IMR-90 (cell line): ENCODE measurements at regions not wholly inside any gene's neighbourhood (a gene's known extent, or its start where the extent isn't known, plus 50 kb on each side); places are given as distances from the start of the nearest gene placed in this dataset.

Source experiments
- ATAC-seq: fragments of 200-7000 bp; cut with Tn5 transposase; 2 replicates; pipeline ENCODE4 v1.9.1; 2020; ENCODE audit warnings: low read depth, mild to moderate bottlenecking, moderate library complexity
- BruUV-seq: library from RNA; stranded (reverse); fragments of 400-500 nt; replicated peaks from 2 replicates; lab custom pipeline; 2021; lab: Mats Ljungman, UMichigan
- CTCF ChIA-PET: fragments of 300-600 bp; formaldehyde crosslinking; extraction: SDS; loops from one replicate; lab custom pipeline; 2021; ENCODE audit warnings: antibody characterized with exemption; lab: Yijun Ruan, JAX
- POLR2A ChIA-PET: fragments of 300-600 bp; sonication (Branson Sonifier 250); formaldehyde crosslinking; loops from one replicate; lab custom pipeline; 2022; ENCODE audit warnings: antibody characterized with exemption; ENCODE audit not compliant: unreplicated experiment; lab: Charles Lee
- DNase-seq: peaks from one replicate; pipeline ENCODE4 v3.0.0; 2013
- H2AFZ ChIP-seq: replicated peaks from 2 replicates; pipeline ENCODE3; 2013; ENCODE audit warnings: low read length, mild to moderate bottlenecking; ENCODE audit not compliant: poor library complexity
- H2AK5ac ChIP-seq: 2 replicates; pipeline ENCODE4 v1.6.1; 2013; ENCODE audit warnings: low read depth, low read length, inconsistent platforms
- H2AK9ac ChIP-seq: replicated peaks from 2 replicates; pipeline ENCODE3; 2013; ENCODE audit warnings: mild to moderate bottlenecking, low read depth, low read length, moderate library complexity; ENCODE audit not compliant: poor library complexity
- H2BK120ac ChIP-seq: 2 replicates; pipeline ENCODE4 v1.6.1; 2013; ENCODE audit warnings: low read depth, low read length, inconsistent platforms
- H2BK15ac ChIP-seq: 3 replicates; pipeline ENCODE4 v1.6.1; 2013; ENCODE audit warnings: low read depth, low read length, inconsistent platforms
- H2BK20ac ChIP-seq: 2 replicates; pipeline ENCODE4 v1.6.1; 2013; ENCODE audit warnings: low read depth, mild to moderate bottlenecking, inconsistent platforms, low read length, moderate library complexity
- H2BK5ac ChIP-seq: 2 replicates; pipeline ENCODE4 v1.6.1; 2013; ENCODE audit warnings: mild to moderate bottlenecking, low read depth, low read length, inconsistent platforms; ENCODE audit not compliant: poor library complexity, severe bottlenecking
- H3K14ac ChIP-seq: replicated peaks from 2 replicates; pipeline ENCODE4 v1.6.1; 2013; ENCODE audit warnings: low read depth, low read length, inconsistent platforms
- H3K18ac ChIP-seq: 2 replicates; pipeline ENCODE4 v1.6.1; 2013; ENCODE audit warnings: low read depth, low read length, control low read depth
- H3K23ac ChIP-seq: 2 replicates; pipeline ENCODE4 v1.6.1; 2013; ENCODE audit warnings: low read depth, low read length, inconsistent platforms
- H3K27ac ChIP-seq: 2 replicates; pipeline ENCODE4 v1.5.1; 2013; ENCODE audit warnings: mild to moderate bottlenecking, control low read depth, low read length; ENCODE audit not compliant: insufficient read depth
- H3K27me3 ChIP-seq: 2 replicates; pipeline ENCODE4 v1.6.1; 2013; ENCODE audit warnings: low read length; ENCODE audit not compliant: control insufficient read depth, insufficient read depth
- H3K36me3 ChIP-seq: 2 replicates; pipeline ENCODE4 v1.6.1; 2013; ENCODE audit warnings: low read length, mixed read lengths; ENCODE audit not compliant: control insufficient read depth, insufficient read depth
- H3K4ac ChIP-seq: 2 replicates; pipeline ENCODE4 v1.6.1; 2013; ENCODE audit warnings: low read depth, low read length, inconsistent platforms
- H3K4me1 ChIP-seq: 2 replicates; pipeline ENCODE4 v1.6.1; 2013; ENCODE audit warnings: low read length, mixed read lengths; ENCODE audit not compliant: control insufficient read depth, insufficient read depth
- H3K4me2 ChIP-seq: 2 replicates; pipeline ENCODE4 v1.6.1; 2013; ENCODE audit warnings: low read depth, mild to moderate bottlenecking, control low read depth, low read length, moderate library complexity
- H3K4me3 ChIP-seq: 2 replicates; pipeline ENCODE4 v1.5.1; 2013; ENCODE audit warnings: low read depth, mild to moderate bottlenecking, control low read depth, low read length, moderate library complexity; ENCODE audit not compliant: insufficient read depth
- H3K56ac ChIP-seq: 2 replicates; pipeline ENCODE4 v1.6.1; 2013; ENCODE audit warnings: low read length, inconsistent platforms; ENCODE audit not compliant: insufficient read depth; ENCODE audit errors: extremely low read depth
- H3K79me1 ChIP-seq, 2 experiments: 2 replicates each; pipeline ENCODE4 v1.6.1; 2013; ENCODE audit warnings: low read length in 2 of 2, inconsistent platforms in 1 of 2, low read depth in 1 of 2
- H3K9ac ChIP-seq: 2 replicates; pipeline ENCODE4 v1.6.1; 2013; ENCODE audit warnings: low read depth, low read length, control low read depth
- H3K9me1 ChIP-seq: 2 replicates; pipeline ENCODE4 v1.6.1; 2013; ENCODE audit warnings: low read length, inconsistent platforms; ENCODE audit not compliant: insufficient read depth
- H3K9me3 ChIP-seq: 2 replicates; pipeline ENCODE4 v1.6.1; 2013; ENCODE audit warnings: low read length; ENCODE audit not compliant: control insufficient read depth, insufficient read depth
- H4K20me1 ChIP-seq: 2 replicates; pipeline ENCODE4 v1.6.1; 2013; ENCODE audit warnings: low read length, inconsistent platforms; ENCODE audit not compliant: insufficient read depth
- H4K5ac ChIP-seq: 2 replicates; pipeline ENCODE4 v1.6.1; 2013; ENCODE audit warnings: mild to moderate bottlenecking, low read depth, low read length, control low read depth
- H4K8ac ChIP-seq, 2 experiments: 2 replicates each; pipeline ENCODE4 v1.6.1; 2013; ENCODE audit warnings: low read depth in 2 of 2, low read length in 2 of 2, control low read depth in 1 of 2, inconsistent platforms in 1 of 2
- H4K91ac ChIP-seq: 2 replicates; pipeline ENCODE4 v1.6.1; 2013; ENCODE audit warnings: low read depth, low read length, inconsistent platforms; ENCODE audit not compliant: insufficient read depth
- BHLHE40 ChIP-seq: fragments of 150-350 bp; IDR thresholded peaks from 2 replicates; pipeline ENCODE4 v1.6.1; 2016; ENCODE audit warnings: mild to moderate bottlenecking, low read depth, low read length
- CEBPB ChIP-seq: IDR thresholded peaks from 2 replicates; pipeline ENCODE4 v1.6.1; 2012; ENCODE audit warnings: low read depth, low read length, improper control_type of control experiment
- CHD1 ChIP-seq: IDR thresholded peaks from 2 replicates; pipeline ENCODE4 v1.6.1; 2012; ENCODE audit warnings: low read depth, low read length, improper control_type of control experiment
- FOS ChIP-seq: fragments of 150-350 bp; IDR thresholded peaks from 2 replicates; pipeline ENCODE4 v1.6.1; 2016; ENCODE audit warnings: low read depth, low read length
- MAFK ChIP-seq: IDR thresholded peaks from 2 replicates; pipeline ENCODE4 v1.6.1; 2012; ENCODE audit warnings: low read depth, low read length, improper control_type of control experiment
- MAZ ChIP-seq: IDR thresholded peaks from 2 replicates; pipeline ENCODE4 v1.6.1; 2012; ENCODE audit warnings: low read depth, mild to moderate bottlenecking, low read length, improper control_type of control experiment, moderate library complexity, borderline replicate concordance
- MXI1 ChIP-seq: IDR thresholded peaks from 2 replicates; pipeline ENCODE4 v1.6.1; 2012; ENCODE audit warnings: low read depth, mild to moderate bottlenecking, low read length, moderate library complexity, borderline replicate concordance
- NFE2L2 ChIP-seq: fragments of 150-350 bp; IDR thresholded peaks from 2 replicates; pipeline ENCODE4 v1.6.1; 2016; ENCODE audit warnings: low read depth, mild to moderate bottlenecking, low read length
- POLR2A ChIP-seq: IDR thresholded peaks from 2 replicates; pipeline ENCODE4 v1.6.1; 2012; ENCODE audit warnings: mild to moderate bottlenecking, low read depth, low read length
- RAD21 ChIP-seq: IDR thresholded peaks from 2 replicates; pipeline ENCODE4 v1.6.1; 2012; ENCODE audit warnings: low read length, improper control_type of control experiment
- RCOR1 ChIP-seq: IDR thresholded peaks from 2 replicates; pipeline ENCODE4 v1.6.1; 2012; ENCODE audit warnings: mild to moderate bottlenecking, low read length, improper control_type of control experiment; ENCODE audit not compliant: insufficient replicate concordance
- RFX5 ChIP-seq: IDR thresholded peaks from 2 replicates; pipeline ENCODE4 v1.8.0; 2012; ENCODE audit warnings: low read depth, mild to moderate bottlenecking, low read length, moderate library complexity
- SMC3 ChIP-seq: fragments of 150-350 bp; IDR thresholded peaks from 2 replicates; pipeline ENCODE4 v1.6.1; 2016; ENCODE audit warnings: low read depth, mild to moderate bottlenecking, antibody characterized with exemption, low read length, moderate library complexity
- WGBS, 2 experiments: methylation state at CpG; one replicate each; pipeline versions ENCODE4 v1.1.5 to v1.1.7; 2013; ENCODE audit warnings: missing lambda C conversion rate in 2 of 2; ENCODE audit not compliant: insufficient read length in 1 of 2; ENCODE audit errors: extremely low coverage in 2 of 2; 5-methylcytosine and 5-hydroxymethylcytosine counted together
- dilution Hi-C: fragments of 300-500 bp; cut with HindIII; formaldehyde crosslinking; loops from one replicate; pipeline ENCODE4 v1.14.3; 2018; ENCODE audit warnings: low sequenced_read_pairs; ENCODE audit not compliant: unreplicated experiment
- in situ Hi-C: fragments of 300-500 bp; cut with MboI; formaldehyde crosslinking; loops from 3 replicates; pipeline ENCODE4 v1.14.3; 2019; ENCODE audit warnings: low sequenced_read_pairs, inconsistent platforms, mixed read lengths
- intact Hi-C: fragments of 100-400 bp; cut with micrococcal nuclease; formaldehyde crosslinking; loops from 2 replicates; pipeline ENCODE4 v1.10.0; 2022
- TF ChIP-seq, protein P1 (sequence below): fragments of 150-350 bp; IDR thresholded peaks from 2 replicates; pipeline ENCODE4 v1.6.1; 2016; ENCODE audit warnings: low read depth, mild to moderate bottlenecking, low read length, moderate library complexity, borderline replicate concordance
- TF ChIP-seq, protein P2 (sequence below): fragments of 150-350 bp; IDR thresholded peaks from 2 replicates; pipeline ENCODE4 v1.6.1; 2017; ENCODE audit warnings: mild to moderate bottlenecking, antibody characterized with exemption, low read length, low read depth
- TF ChIP-seq, protein P3 (sequence below): conservative IDR thresholded peaks from 2 replicates; pipeline ENCODE4 v1.5.1; 2012; ENCODE audit warnings: mild to moderate bottlenecking, low read depth, low read length, improper control_type of control experiment

DNA sequence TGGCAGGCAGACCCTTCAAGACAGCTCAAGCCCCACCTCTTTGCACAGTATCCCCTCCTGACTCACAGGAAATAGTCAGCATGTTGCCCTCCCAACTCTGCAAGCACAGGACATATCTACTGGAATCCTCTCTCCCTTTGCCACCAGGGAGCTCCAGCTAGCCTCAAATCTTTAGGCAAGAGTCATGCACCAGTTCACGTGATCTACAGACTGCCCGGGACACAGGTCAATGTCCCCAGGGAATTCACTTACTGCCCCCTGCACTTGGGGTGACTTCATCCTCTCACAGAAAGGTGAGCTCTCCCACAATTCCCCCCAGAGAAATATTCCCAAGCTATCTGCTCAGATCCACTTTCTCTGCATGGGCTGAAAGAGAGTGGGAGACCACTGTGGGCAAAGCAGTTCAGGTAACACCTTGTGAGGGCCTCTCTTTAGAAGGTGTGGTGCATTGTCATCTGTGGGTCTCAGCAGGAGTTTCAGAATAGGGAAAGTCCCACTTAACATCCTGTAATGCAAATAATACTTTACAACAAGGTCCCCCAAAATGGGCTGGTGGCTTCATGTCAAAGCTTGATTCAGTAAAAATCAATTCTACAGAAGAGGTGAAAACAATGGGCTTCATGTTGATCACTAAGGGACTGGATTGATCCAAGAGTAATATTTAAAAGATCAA, 129.9 kb downstream of the NOC3L start:
- no peaks in the 10 kb centered on the region for H3K9me3 ChIP-seq
- no peak overlapping the region for H2AFZ ChIP-seq
- intact Hi-C loops: no loop called here
- no peak overlapping the region for H3K14ac ChIP-seq
- no peak overlapping the region for H2BK15ac ChIP-seq
- POLR2A ChIA-PET: no interaction called here
- dilution Hi-C loops: no loop called here
- WGBS, 2 experiments: no CpG with 5 or more reads among the region's 2 CpGs
- H3K4ac ChIP-seq: no peak overlapping the region
- no peak overlapping the region for H3K4me2 ChIP-seq
- no peak overlapping the region for H3K9ac ChIP-seq
- H2BK20ac ChIP-seq: no peak overlapping the region
- no peaks in the 10 kb centered on the region for H3K4me1 ChIP-seq
- H4K5ac ChIP-seq: no peak overlapping the region
- no peak overlapping the region for H3K23ac ChIP-seq
- H2BK120ac ChIP-seq: no peak overlapping the region
- H3K18ac ChIP-seq: no peak overlapping the region
- no peak overlapping the region for H3K56ac ChIP-seq
- H3K36me3 ChIP-seq: no peaks in the 10 kb centered on the region
- no TSS peak for BruUV-seq
- TF ChIP-seq MAFK: no peak
- TF ChIP-seq, protein P1, sequence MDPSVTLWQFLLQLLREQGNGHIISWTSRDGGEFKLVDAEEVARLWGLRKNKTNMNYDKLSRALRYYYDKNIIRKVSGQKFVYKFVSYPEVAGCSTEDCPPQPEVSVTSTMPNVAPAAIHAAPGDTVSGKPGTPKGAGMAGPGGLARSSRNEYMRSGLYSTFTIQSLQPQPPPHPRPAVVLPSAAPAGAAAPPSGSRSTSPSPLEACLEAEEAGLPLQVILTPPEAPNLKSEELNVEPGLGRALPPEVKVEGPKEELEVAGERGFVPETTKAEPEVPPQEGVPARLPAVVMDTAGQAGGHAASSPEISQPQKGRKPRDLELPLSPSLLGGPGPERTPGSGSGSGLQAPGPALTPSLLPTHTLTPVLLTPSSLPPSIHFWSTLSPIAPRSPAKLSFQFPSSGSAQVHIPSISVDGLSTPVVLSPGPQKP: no peak
- no peak for TF ChIP-seq BHLHE40
- no peak for TF ChIP-seq POLR2A
- TF ChIP-seq, protein P2, sequence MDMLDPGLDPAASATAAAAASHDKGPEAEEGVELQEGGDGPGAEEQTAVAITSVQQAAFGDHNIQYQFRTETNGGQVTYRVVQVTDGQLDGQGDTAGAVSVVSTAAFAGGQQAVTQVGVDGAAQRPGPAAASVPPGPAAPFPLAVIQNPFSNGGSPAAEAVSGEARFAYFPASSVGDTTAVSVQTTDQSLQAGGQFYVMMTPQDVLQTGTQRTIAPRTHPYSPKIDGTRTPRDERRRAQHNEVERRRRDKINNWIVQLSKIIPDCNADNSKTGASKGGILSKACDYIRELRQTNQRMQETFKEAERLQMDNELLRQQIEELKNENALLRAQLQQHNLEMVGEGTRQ: no peak
- TF ChIP-seq, protein P3, sequence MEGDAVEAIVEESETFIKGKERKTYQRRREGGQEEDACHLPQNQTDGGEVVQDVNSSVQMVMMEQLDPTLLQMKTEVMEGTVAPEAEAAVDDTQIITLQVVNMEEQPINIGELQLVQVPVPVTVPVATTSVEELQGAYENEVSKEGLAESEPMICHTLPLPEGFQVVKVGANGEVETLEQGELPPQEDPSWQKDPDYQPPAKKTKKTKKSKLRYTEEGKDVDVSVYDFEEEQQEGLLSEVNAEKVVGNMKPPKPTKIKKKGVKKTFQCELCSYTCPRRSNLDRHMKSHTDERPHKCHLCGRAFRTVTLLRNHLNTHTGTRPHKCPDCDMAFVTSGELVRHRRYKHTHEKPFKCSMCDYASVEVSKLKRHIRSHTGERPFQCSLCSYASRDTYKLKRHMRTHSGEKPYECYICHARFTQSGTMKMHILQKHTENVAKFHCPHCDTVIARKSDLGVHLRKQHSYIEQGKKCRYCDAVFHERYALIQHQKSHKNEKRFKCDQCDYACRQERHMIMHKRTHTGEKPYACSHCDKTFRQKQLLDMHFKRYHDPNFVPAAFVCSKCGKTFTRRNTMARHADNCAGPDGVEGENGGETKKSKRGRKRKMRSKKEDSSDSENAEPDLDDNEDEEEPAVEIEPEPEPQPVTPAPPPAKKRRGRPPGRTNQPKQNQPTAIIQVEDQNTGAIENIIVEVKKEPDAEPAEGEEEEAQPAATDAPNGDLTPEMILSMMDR: no peak
- TF ChIP-seq RFX5: no peak
- no peak for TF ChIP-seq SMC3
- TF ChIP-seq NFE2L2: no peak
- no peak for TF ChIP-seq RCOR1
- no peak for TF ChIP-seq CEBPB
- no peak for TF ChIP-seq MAZ
- TF ChIP-seq MXI1: no peak
- TF ChIP-seq RAD21: no peak
- TF ChIP-seq CHD1: no peak
- TF ChIP-seq FOS: no peak
- no peak overlapping the region for H2BK5ac ChIP-seq
- CTCF ChIA-PET: no interaction called here
- H4K8ac ChIP-seq: no peak overlapping the region
- no peak overlapping the region for H4K91ac ChIP-seq
- H3K27me3 ChIP-seq: no peaks in the 10 kb centered on the region
- DNase-seq (no peak), ATAC-seq (no peak)
- H2AK5ac ChIP-seq: no peak overlapping the region
- no peaks in the 10 kb centered on the region for H3K9me1 ChIP-seq
- H3K79me1 ChIP-seq: no peaks in the 10 kb centered on the region
- in situ Hi-C loops: no loop called here
- no peak overlapping the region for H3K4me3 ChIP-seq
- no peak overlapping the region for H2AK9ac ChIP-seq
- H4K20me1 ChIP-seq: no peaks in the 10 kb centered on the region
- H3K27ac ChIP-seq: no peak overlapping the region
